Activated CD4-positive, alpha-beta T cell treated with anti-CD3 and anti-CD28 coated beads for 36 hours (primary cell): ENCODE measurements at regions not wholly inside any gene's neighbourhood (a gene's known extent, or its start where the extent isn't known, plus 50 kb on each side); places are given as distances from the start of the nearest gene placed in this dataset.

Experiments
- ATAC-seq: fragments of 200-7000 bp; cut with Tn5 transposase; one replicate; pipeline ENCODE4 v1.10.0; 2021; ENCODE audit warnings: mild to moderate bottlenecking, moderate library complexity
- CTCF ChIA-PET: fragments of 350-600 bp; sonication (Branson Sonifier 250); formaldehyde crosslinking; loops from one replicate; lab custom pipeline; 2021; ENCODE audit warnings: antibody characterized with exemption; lab: Charles Lee
- POLR2A ChIA-PET: fragments of 350-600 bp; sonication (Branson Sonifier 250); formaldehyde crosslinking; loops from one replicate; lab custom pipeline; 2021; ENCODE audit warnings: antibody characterized with exemption, inconsistent platforms; lab: Charles Lee
- DNase-seq: peaks from one replicate; pipeline ENCODE4 v3.0.0-alpha.2; 2020
- H3K27ac Mint-ChIP-seq: one replicate; pipeline ENCODE4 v1.8.0; 2021; ENCODE audit warnings: mixed read lengths
- H3K27me3 Mint-ChIP-seq: one replicate; pipeline ENCODE4 v1.8.0; 2021; ENCODE audit warnings: mixed read lengths
- H3K36me3 Mint-ChIP-seq: one replicate; pipeline ENCODE4 v1.8.0; 2021; ENCODE audit warnings: low read depth, mixed read lengths
- H3K4me1 Mint-ChIP-seq: one replicate; pipeline ENCODE4 v1.8.0; 2021; ENCODE audit warnings: mixed read lengths
- H3K4me3 Mint-ChIP-seq: one replicate; pipeline ENCODE4 v1.8.0; 2021; ENCODE audit warnings: mild to moderate bottlenecking, moderate library complexity, mixed read lengths
- H3K9me3 Mint-ChIP-seq: one replicate; pipeline ENCODE4 v1.8.0; 2021; ENCODE audit warnings: low read depth, mixed read lengths
- intact Hi-C, 2 experiments: fragments of 100-400 bp; cut with DNase I in 1 of 2; cut with micrococcal nuclease in 1 of 2; formaldehyde crosslinking; loops; one replicate each; pipeline versions ENCODE4 v1.14.2 to v1.15.1; 2022 to 2024; cut with DNase I, micrococcal nuclease

- ChIA-PET CTCF (no interaction called here), POLR2A (no interaction called here)
- Mint-ChIP-seq H3K27me3 (no peaks in the 10 kb centered on the region), H3K4me1 (no peaks in the 10 kb centered on the region), H3K4me3 (no peak overlapping the region), H3K9me3 (no peaks in the 10 kb centered on the region), H3K36me3 (no peaks in the 10 kb centered on the region), H3K27ac (no peak overlapping the region)
- ATAC-seq (no peak), DNase-seq (no peak)
- intact Hi-C loops = loop anchor here in 1 of 2 experiments (10.0 kb wide), 1 partner anchor 462 kb away; no protein-coding TSS in a partner anchor
Measured at GRCh38 chr2:2842466-2842865, 511.4 kb upstream of the MYT1L start.

- Mint-ChIP-seq H3K27ac (no peak overlapping the region), H3K36me3 (no peaks in the 10 kb centered on the region), H3K4me3 (no peak overlapping the region), H3K4me1 (no peaks in the 10 kb centered on the region), H3K9me3 (no peaks in the 10 kb centered on the region), H3K27me3 (no peaks in the 10 kb centered on the region)
- ATAC-seq (no peak), DNase-seq (no peak)
- CTCF ChIA-PET = no interaction called here
- POLR2A ChIA-PET = no interaction called here
- intact Hi-C loops = loop anchor here in 1 of 2 experiments (10.0 kb wide), 1 partner anchor 464 kb away; no protein-coding TSS in a partner anchor
Measured at GRCh38 chr2:2840681-2841300, 509.7 kb upstream of the MYT1L start.

- intact Hi-C loops = loop anchor here in 1 of 2 experiments (10.0 kb wide), 1 partner anchor 465 kb away; no protein-coding TSS in a partner anchor
- DNase-seq (no peak), ATAC-seq (no peak)
- H3K27ac Mint-ChIP-seq = no peak overlapping the region
- H3K36me3 Mint-ChIP-seq = no peaks in the 10 kb centered on the region
- CTCF ChIA-PET = no interaction called here
- H3K4me3 Mint-ChIP-seq = no peak overlapping the region
- H3K27me3 Mint-ChIP-seq = no peaks in the 10 kb centered on the region
- no peaks in the 10 kb centered on the region for H3K4me1 Mint-ChIP-seq
- H3K9me3 Mint-ChIP-seq = no peaks in the 10 kb centered on the region
- POLR2A ChIA-PET = no interaction called here
Measured at GRCh38 chr2:2839782-2840531, 508.9 kb upstream of the MYT1L start.

- no peak for DNase-seq
- CTCF ChIA-PET = no interaction called here
Measured at GRCh38 chr2:2839393-2839781, 508.3 kb upstream of the MYT1L start.

GRCh38 chr2:2838548-2838845, 507.4 kb upstream of the MYT1L start:
- ChIA-PET POLR2A (no interaction called here), CTCF (interaction anchor here (0.6 kb wide), 1 partner anchor 169 kb away, joined by 6 read pairs; no protein-coding TSS in a partner anchor)
- no peaks in the 10 kb centered on the region for H3K4me1 Mint-ChIP-seq
- H3K36me3 Mint-ChIP-seq = no peaks in the 10 kb centered on the region
- no peak for DNase-seq
- H3K9me3 Mint-ChIP-seq = no peaks in the 10 kb centered on the region
- H3K27me3 Mint-ChIP-seq = no peaks in the 10 kb centered on the region
- no peak overlapping the region for H3K4me3 Mint-ChIP-seq
- H3K27ac Mint-ChIP-seq = no peak overlapping the region
- intact Hi-C loops = no loop called here
- ATAC-seq = no peak

More at GRCh38 chr2:2839393-2839781, 508.3 kb upstream of the MYT1L start:
- POLR2A ChIA-PET = no interaction called here
- intact Hi-C loops = no loop called here
- Mint-ChIP-seq H3K27ac (no peak overlapping the region), H3K27me3 (no peaks in the 10 kb centered on the region), H3K36me3 (no peaks in the 10 kb centered on the region), H3K4me3 (no peak overlapping the region), H3K9me3 (no peaks in the 10 kb centered on the region), H3K4me1 (no peaks in the 10 kb centered on the region)
- no peak for ATAC-seq

- ChIA-PET POLR2A (no interaction called here), CTCF (interaction anchor here (0.6 kb wide), 1 partner anchor 169 kb away, joined by 6 read pairs; no protein-coding TSS in a partner anchor)
- Mint-ChIP-seq H3K27me3 (no peaks in the 10 kb centered on the region), H3K4me3 (no peak overlapping the region), H3K4me1 (no peaks in the 10 kb centered on the region), H3K9me3 (no peaks in the 10 kb centered on the region), H3K27ac (no peak overlapping the region), H3K36me3 (no peaks in the 10 kb centered on the region)
- intact Hi-C loops = no loop called here
- ATAC-seq (no peak), DNase-seq (no peak)
Measured at GRCh38 chr2:2837746-2838547, 506.9 kb upstream of the MYT1L start.

- intact Hi-C loops = no loop called here
- H3K27me3 Mint-ChIP-seq = no peaks in the 10 kb centered on the region
- CTCF ChIA-PET = no interaction called here
Measured at GRCh38 chr2:2836343-2837070, 505.4 kb upstream of the MYT1L start.

GRCh38 chr2:2834516-2835254, 503.6 kb upstream of the MYT1L start:
- intact Hi-C loops = no loop called here
- CTCF ChIA-PET = no interaction called here

More at GRCh38 chr2:2836343-2837070, 505.4 kb upstream of the MYT1L start:
- H3K4me3 Mint-ChIP-seq = no peak overlapping the region
- no peaks in the 10 kb centered on the region for H3K4me1 Mint-ChIP-seq
- no peaks in the 10 kb centered on the region for H3K36me3 Mint-ChIP-seq
- DNase-seq (no peak), ATAC-seq (no peak)
- H3K27ac Mint-ChIP-seq = no peak overlapping the region
- POLR2A ChIA-PET = no interaction called here
- H3K9me3 Mint-ChIP-seq = no peaks in the 10 kb centered on the region

GRCh38 chr2:2834105-2834504, 503.0 kb upstream of the MYT1L start:
- intact Hi-C loops = no loop called here
- CTCF ChIA-PET = no interaction called here
- Mint-ChIP-seq H3K27me3 (no peaks in the 10 kb centered on the region), H3K9me3 (no peaks in the 10 kb centered on the region), H3K4me1 (no peaks in the 10 kb centered on the region), H3K36me3 (no peaks in the 10 kb centered on the region), H3K27ac (no peak overlapping the region), H3K4me3 (no peak overlapping the region)
- DNase-seq (no peak), ATAC-seq (no peak)
- POLR2A ChIA-PET = interaction anchor here (0.6 kb wide), 1 partner anchor 828 kb away, joined by 3 read pairs; no protein-coding TSS in a partner anchor

More at GRCh38 chr2:2834516-2835254, 503.6 kb upstream of the MYT1L start:
- ATAC-seq (no peak), DNase-seq (no peak)
- Mint-ChIP-seq H3K27ac (no peak overlapping the region), H3K4me3 (no peak overlapping the region), H3K36me3 (no peaks in the 10 kb centered on the region), H3K4me1 (no peaks in the 10 kb centered on the region), H3K27me3 (no peaks in the 10 kb centered on the region), H3K9me3 (no peaks in the 10 kb centered on the region)
- POLR2A ChIA-PET = interaction anchor here (0.6 kb wide), 1 partner anchor 828 kb away, joined by 3 read pairs; no protein-coding TSS in a partner anchor

- Mint-ChIP-seq H3K9me3 (no peaks in the 10 kb centered on the region), H3K27me3 (no peaks in the 10 kb centered on the region), H3K36me3 (no peaks in the 10 kb centered on the region), H3K4me3 (no peak overlapping the region), H3K4me1 (no peaks in the 10 kb centered on the region), H3K27ac (no peak overlapping the region)
- ATAC-seq (no peak), DNase-seq (no peak)
- intact Hi-C loops = no loop called here
- ChIA-PET CTCF (no interaction called here), POLR2A (no interaction called here)
Measured at GRCh38 chr2:2832657-2833056, 501.6 kb upstream of the MYT1L start.
